Body of pancreas (tissue), 4 donors: ENCODE measurements at regions not wholly inside any gene's neighbourhood (a gene's known extent, or its start where the extent isn't known, plus 50 kb on each side); places are given as distances from the start of the nearest gene placed in this dataset.

Experiments used
- POLR2A ChIP-seq, 3 donors: fragments of 450-650 bp; IDR thresholded peaks; one replicate each; pipeline ENCODE4 v1.6.1; 2016; ENCODE audit warnings: antibody characterized with exemption in 3 of 3, mild to moderate bottlenecking in 2 of 3
- TF ChIP-seq, protein P1 (sequence below), 7 experiments: fragments of 450-650 bp in 4 of 7; fragments of 200-600 bp in 3 of 7; sonication (generic) in 3 of 7; IDR thresholded peaks; one replicate each; pipeline ENCODE4 v1.5.1; 2016 to 2019; ENCODE audit warnings: antibody characterized with exemption in 7 of 7

GRCh38 chr21:35333831-35334618 lies 284.9 kb upstream of the RUNX1 start:
- no peak for TF ChIP-seq POLR2A (IDR thresholded peaks at IDR 0.05)
- TF ChIP-seq, protein P1, sequence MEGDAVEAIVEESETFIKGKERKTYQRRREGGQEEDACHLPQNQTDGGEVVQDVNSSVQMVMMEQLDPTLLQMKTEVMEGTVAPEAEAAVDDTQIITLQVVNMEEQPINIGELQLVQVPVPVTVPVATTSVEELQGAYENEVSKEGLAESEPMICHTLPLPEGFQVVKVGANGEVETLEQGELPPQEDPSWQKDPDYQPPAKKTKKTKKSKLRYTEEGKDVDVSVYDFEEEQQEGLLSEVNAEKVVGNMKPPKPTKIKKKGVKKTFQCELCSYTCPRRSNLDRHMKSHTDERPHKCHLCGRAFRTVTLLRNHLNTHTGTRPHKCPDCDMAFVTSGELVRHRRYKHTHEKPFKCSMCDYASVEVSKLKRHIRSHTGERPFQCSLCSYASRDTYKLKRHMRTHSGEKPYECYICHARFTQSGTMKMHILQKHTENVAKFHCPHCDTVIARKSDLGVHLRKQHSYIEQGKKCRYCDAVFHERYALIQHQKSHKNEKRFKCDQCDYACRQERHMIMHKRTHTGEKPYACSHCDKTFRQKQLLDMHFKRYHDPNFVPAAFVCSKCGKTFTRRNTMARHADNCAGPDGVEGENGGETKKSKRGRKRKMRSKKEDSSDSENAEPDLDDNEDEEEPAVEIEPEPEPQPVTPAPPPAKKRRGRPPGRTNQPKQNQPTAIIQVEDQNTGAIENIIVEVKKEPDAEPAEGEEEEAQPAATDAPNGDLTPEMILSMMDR (IDR thresholded peaks at IDR 0.05) = no peak
